Thymus (tissue), 11 donors: ENCODE measurements at regions not wholly inside any gene's neighbourhood (a gene's known extent, or its start where the extent isn't known, plus 50 kb on each side); places are given as distances from the start of the nearest gene placed in this dataset.

ENCODE experiments used
- DNase-seq, 9 donors: peaks; one replicate each; pipeline ENCODE4 v3.0.0-alpha.2; 2013; ENCODE audit warnings: low spot score in 9 of 9, low read depth in 6 of 9, missing footprints in 1 of 9
- H3K27ac ChIP-seq, 2 donors: one replicate each; pipeline ENCODE4 v1.5.1; 2013; ENCODE audit warnings: control low read depth in 1 of 2, low read depth in 1 of 2, low read length in 1 of 2, mild to moderate bottlenecking in 1 of 2, moderate library complexity in 1 of 2
- H3K27me3 ChIP-seq, 2 donors: one replicate each; pipeline ENCODE4 v1.5.1; 2013; ENCODE audit warnings: low read length in 1 of 2; ENCODE audit not compliant: control insufficient read depth in 2 of 2, insufficient read depth in 1 of 2
- H3K36me3 ChIP-seq, 2 donors: one replicate each; pipeline ENCODE4 v1.5.1; 2013; ENCODE audit warnings: low read length in 1 of 2, mild to moderate bottlenecking in 1 of 2, moderate library complexity in 1 of 2; ENCODE audit not compliant: control insufficient read depth in 2 of 2, insufficient read depth in 2 of 2
- H3K4me1 ChIP-seq, 2 donors: one replicate each; pipeline ENCODE4 v1.5.1; 2013; ENCODE audit warnings: low read length in 2 of 2; ENCODE audit not compliant: control insufficient read depth in 2 of 2, insufficient read depth in 2 of 2
- H3K4me3 ChIP-seq, 2 donors: one replicate each; pipeline ENCODE4 v1.5.1; 2013; ENCODE audit warnings: low read length in 2 of 2, control low read depth in 1 of 2, mild to moderate bottlenecking in 1 of 2
- H3K9me3 ChIP-seq, 2 donors: one replicate each; pipeline ENCODE4 v1.5.1; 2013; ENCODE audit warnings: low read length in 1 of 2, mild to moderate bottlenecking in 1 of 2; ENCODE audit not compliant: control insufficient read depth in 2 of 2, insufficient read depth in 1 of 2
- WGBS: extraction: QIAGEN DNeasy Blood & Tissue Kit; methylation state at CpG from one replicate; pipeline ENCODE4 v1.1.7; 2013; 5-methylcytosine and 5-hydroxymethylcytosine counted together
- donor health status: healthy.

DNA sequence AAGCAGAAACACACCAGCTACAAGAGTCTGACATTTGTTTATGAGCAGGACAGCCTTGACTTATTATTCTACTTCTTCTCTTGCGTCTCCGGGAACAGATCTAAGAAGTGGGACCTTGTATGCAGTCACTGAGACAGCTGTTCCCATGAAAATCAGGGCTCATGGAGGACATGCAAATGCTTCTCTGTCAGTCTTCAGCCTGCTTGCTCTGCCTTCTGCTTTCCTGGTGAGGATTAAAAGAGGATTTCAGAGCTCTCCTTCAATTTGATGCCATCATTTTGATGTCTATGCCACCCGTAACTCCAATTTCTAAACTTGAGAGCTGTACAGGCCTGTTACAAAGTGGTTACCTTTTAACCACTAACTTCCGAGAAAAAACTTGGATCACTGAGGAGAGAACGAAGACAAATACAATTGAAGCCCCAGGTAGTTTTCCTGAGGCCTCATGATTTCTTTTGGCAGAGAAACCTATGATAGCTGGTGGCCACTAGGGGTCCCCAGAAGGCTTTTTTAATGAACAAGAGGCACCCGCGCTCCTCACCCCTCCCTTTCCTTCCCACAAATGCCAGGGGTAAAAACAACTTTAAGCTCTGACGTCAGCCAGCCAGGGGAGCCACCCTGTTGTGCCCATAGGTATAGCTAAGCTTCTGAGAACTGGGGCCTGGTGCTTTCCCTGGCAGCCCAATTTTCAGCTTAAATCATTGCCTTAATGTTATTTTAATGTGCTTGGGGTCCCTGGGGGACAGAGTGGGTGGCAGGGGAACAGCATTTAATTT, 97.0 kb downstream of the DDIT4L start:
- Histone ChIP-seq H3K36me3 (no peaks in the 10 kb centered on the region), H3K4me1 (peaks cover 2 to 5% of the 10 kb centered on the region in 2 donors), H3K27me3 (no peaks in the 10 kb centered on the region), H3K4me3 (no peak overlapping the region), H3K9me3 (no peaks in the 10 kb centered on the region), H3K27ac (no peak overlapping the region)
- peak; percentile 68 to 94 (median 85) for DNase-seq
- WGBS = 34% methylated on average over 8 of the region's 8 CpGs

GRCh38 chr4:100087743-100088142, 102.5 kb downstream of the DDIT4L start:
- Histone ChIP-seq H3K27ac (no peak overlapping the region), H3K27me3 (no peaks in the 10 kb centered on the region), H3K36me3 (no peaks in the 10 kb centered on the region), H3K9me3 (no peaks in the 10 kb centered on the region), H3K4me1 (no peaks in the 10 kb centered on the region), H3K4me3 (no peak overlapping the region)
- 95% methylated on average over 3 of the region's 3 CpGs for WGBS
- DNase-seq = no peak

DNA sequence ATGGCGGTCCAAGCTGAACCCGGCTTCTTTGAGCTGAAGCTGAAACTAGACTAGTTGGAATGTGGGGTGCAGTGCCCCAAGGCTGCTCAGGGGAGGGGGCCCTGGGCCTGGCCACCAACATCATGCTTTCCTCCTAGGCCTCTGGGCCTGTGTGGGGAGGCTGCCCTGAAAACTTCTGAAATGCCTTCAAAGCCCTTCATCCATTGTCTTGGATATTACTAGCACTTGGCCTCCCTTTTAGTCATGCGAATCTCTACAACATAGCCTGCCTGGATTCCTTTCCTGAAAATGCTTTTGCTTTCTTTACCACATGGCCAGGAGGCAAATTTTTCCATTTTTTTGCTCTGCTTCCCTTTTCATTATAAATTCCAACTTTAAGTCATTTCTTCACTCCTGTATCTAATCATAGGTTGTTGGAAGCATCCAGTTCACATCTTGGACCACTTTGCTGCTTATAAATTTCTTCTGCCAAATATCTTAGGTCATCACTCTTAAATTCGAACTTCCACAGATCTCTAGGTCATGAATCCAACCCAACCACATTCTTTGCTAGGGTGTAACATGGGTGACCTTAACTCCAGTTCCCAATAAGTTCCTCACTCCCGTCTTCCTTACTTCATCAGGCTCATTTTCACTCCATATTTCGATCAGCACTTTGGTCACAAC, 103.4 kb downstream of the DDIT4L start:
- WGBS = 95% methylated on average over 6 of the region's 6 CpGs
- no peak for DNase-seq
- Histone ChIP-seq H3K27ac (no peak overlapping the region), H3K36me3 (no peaks in the 10 kb centered on the region), H3K9me3 (no peaks in the 10 kb centered on the region), H3K4me3 (no peak overlapping the region), H3K27me3 (no peaks in the 10 kb centered on the region), H3K4me1 (no peaks in the 10 kb centered on the region)

DNA sequence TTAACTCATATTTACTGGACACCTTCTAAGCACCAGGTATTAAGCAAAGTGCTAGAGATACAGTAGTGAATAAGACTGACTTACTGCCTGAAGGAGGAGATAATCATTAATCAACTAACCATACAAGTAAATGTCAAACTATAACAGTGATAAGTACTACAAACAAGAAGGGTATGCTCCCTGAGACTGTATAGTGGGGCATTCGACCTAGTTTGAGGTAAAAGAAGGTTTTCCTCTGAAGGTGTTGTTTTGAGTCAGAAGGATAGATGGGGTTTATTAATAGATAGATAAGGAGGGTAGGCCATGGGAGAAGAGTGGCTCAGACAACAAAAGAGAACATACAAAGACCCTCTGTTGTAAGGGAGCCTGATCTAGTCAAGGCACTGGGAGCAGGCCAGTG, 105.4 kb downstream of the DDIT4L start:
- no peak overlapping the region for H3K4me3 ChIP-seq
- no peaks in the 10 kb centered on the region for H3K9me3 ChIP-seq
- H3K36me3 ChIP-seq = no peaks in the 10 kb centered on the region
- H3K4me1 ChIP-seq = no peaks in the 10 kb centered on the region
- WGBS = 88% methylated on average over 1 of the region's 1 CpG
- H3K27ac ChIP-seq = no peak overlapping the region
- no peaks in the 10 kb centered on the region for H3K27me3 ChIP-seq
- DNase-seq = no peak

- no peaks in the 10 kb centered on the region for H3K36me3 ChIP-seq
- no peaks in the 10 kb centered on the region for H3K4me1 ChIP-seq
- no peaks in the 10 kb centered on the region for H3K27me3 ChIP-seq
- no peak overlapping the region for H3K27ac ChIP-seq
- H3K9me3 ChIP-seq = no peaks in the 10 kb centered on the region
- H3K4me3 ChIP-seq = no peak overlapping the region
- DNase-seq = no peak
Observed at GRCh38 chr4:100083289-100083688, 107.0 kb downstream of the DDIT4L start.

DNA sequence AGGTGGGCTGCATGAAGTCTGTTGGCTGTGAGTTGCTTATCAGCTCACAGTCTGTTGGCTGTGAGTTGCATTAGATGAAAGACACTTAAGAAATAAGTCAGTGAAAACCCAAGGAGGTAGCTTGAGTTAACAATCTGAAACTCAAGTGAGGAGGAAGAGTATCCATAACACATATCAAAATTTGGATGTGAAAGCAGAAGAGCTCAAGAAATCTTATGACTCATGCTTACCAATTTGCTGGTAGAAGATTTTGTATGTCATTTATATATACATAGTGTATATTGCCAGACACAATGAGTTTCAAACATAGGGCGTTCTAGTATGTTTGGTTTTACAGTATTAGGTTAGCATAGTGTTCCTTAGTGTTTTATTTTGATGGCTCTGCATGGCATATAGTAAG, 107.4 kb downstream of the DDIT4L start:
- H3K27me3 ChIP-seq = no peaks in the 10 kb centered on the region
- no peak overlapping the region for H3K27ac ChIP-seq
- DNase-seq = no peak

DNA sequence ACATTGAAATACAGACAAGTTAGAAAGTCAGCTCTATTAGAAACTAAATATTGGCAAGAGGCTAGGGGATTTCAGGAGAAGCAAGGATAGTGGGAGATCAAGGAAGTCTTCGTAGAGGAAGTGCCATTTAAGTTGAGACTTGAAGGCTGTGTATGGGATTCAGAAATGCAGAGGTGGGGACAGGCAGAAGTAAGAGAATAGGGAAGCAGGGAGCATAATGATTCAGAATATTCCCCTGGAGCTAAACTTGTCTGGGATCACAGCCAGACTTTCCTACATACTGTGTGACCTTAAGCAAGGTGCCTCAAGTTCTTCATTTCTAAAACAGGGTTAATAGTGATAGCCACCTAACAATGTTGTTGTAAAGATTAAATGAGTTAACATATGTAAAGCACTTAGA, 108.8 kb downstream of the DDIT4L start:
- Histone ChIP-seq H3K27me3 (no peaks in the 10 kb centered on the region), H3K27ac (no peak overlapping the region), H3K4me1 (no peaks in the 10 kb centered on the region), H3K36me3 (no peaks in the 10 kb centered on the region), H3K9me3 (no peaks in the 10 kb centered on the region), H3K4me3 (no peak overlapping the region)
- DNase-seq = no peak
- WGBS = 93% methylated on average over 1 of the region's 1 CpG

More for the DNA sequence above, 107.4 kb downstream of the DDIT4L start:
- H3K4me3 ChIP-seq = no peak overlapping the region
- no peaks in the 10 kb centered on the region for H3K9me3 ChIP-seq
- no peaks in the 10 kb centered on the region for H3K36me3 ChIP-seq
- H3K4me1 ChIP-seq = no peaks in the 10 kb centered on the region
- 93% methylated on average over 1 of the region's 1 CpG for WGBS

DNA sequence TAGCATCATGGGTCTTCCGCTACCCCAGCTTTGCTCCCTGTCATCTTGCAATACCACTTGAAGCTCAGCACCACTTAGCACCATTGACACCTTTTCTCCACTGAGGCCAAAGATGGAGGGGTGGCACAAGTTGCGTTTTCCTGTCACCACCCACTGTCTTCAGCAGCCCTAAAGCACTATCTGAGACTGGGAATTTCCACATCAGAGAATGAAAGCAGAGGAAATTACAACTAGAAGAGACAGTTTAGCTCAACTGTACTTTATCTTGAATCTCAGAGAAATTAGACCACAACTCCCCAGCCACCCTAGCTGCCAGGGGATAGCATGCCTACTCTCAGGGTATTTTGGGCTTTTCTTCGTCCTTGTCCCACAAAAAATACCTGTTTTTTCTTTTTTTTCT, 111.0 kb downstream of the DDIT4L start:
- no peak for DNase-seq
- 87% methylated on average over 3 of the region's 3 CpGs for WGBS
- Histone ChIP-seq H3K27me3 (no peaks in the 10 kb centered on the region), H3K36me3 (no peaks in the 10 kb centered on the region), H3K4me1 (no peaks in the 10 kb centered on the region), H3K4me3 (no peak overlapping the region), H3K9me3 (no peaks in the 10 kb centered on the region), H3K27ac (no peak overlapping the region)

- Histone ChIP-seq H3K36me3 (no peaks in the 10 kb centered on the region), H3K4me3 (no peak overlapping the region), H3K4me1 (no peaks in the 10 kb centered on the region)
Observed at GRCh38 chr4:100076753-100077152, 113.5 kb downstream of the DDIT4L start.

More at GRCh38 chr4:100076753-100077152, 113.5 kb downstream of the DDIT4L start:
- H3K27ac ChIP-seq = no peak overlapping the region
- no peaks in the 10 kb centered on the region for H3K27me3 ChIP-seq
- H3K9me3 ChIP-seq = no peaks in the 10 kb centered on the region
- no peak for DNase-seq
